Heart right ventricle (tissue), 16 donors: ENCODE measurements at regions not wholly inside any gene's neighbourhood (a gene's known extent, or its start where the extent isn't known, plus 50 kb on each side); places are given as distances from the start of the nearest gene placed in this dataset.
A peak's percentile ranks its signal among the peaks of the same experiment; 100 is the strongest.

Experiments
- ATAC-seq, 8 donors: fragments of 200-7000 bp; cut with Tn5 transposase; one replicate each; pipeline ENCODE4 v1.9.1; 2020; ENCODE audit warnings: mild to moderate bottlenecking in 8 of 8, moderate library complexity in 8 of 8, moderate number of reproducible peaks in 1 of 8
- DNase-seq, 2 donors: peaks; one replicate each; pipeline ENCODE4 v3.0.0-alpha.2; 2020
- H3K27ac ChIP-seq, 10 donors: fragments of 200-600 bp; sonication (generic) in 2 of 10; one replicate each; pipeline versions ENCODE4 v1.5.0 to v1.8.0; 2020 to 2022; ENCODE audit warnings: mild to moderate bottlenecking in 3 of 10
- H3K27me3 ChIP-seq, 7 donors: fragments of 200-600 bp; one replicate each; pipeline ENCODE4 v1.8.0; 2021 to 2022; ENCODE audit warnings: mild to moderate bottlenecking in 2 of 7
- H3K36me3 ChIP-seq, 9 donors: fragments of 200-600 bp; sonication (generic) in 1 of 9; one replicate each; pipeline versions ENCODE4 v1.5.0 to v1.8.0; 2020 to 2022; ENCODE audit warnings: mild to moderate bottlenecking in 2 of 9
- H3K4me1 ChIP-seq, 9 donors: fragments of 200-600 bp; sonication (generic) in 1 of 9; one replicate each; pipeline versions ENCODE4 v1.5.0 to v1.8.0; 2020 to 2022; ENCODE audit warnings: mild to moderate bottlenecking in 4 of 9
- H3K4me3 ChIP-seq, 10 donors: fragments of 200-600 bp; sonication (generic) in 2 of 10; one replicate each; pipeline versions ENCODE4 v1.5.0 to v1.8.0; 2020 to 2022; ENCODE audit warnings: mild to moderate bottlenecking in 7 of 10, moderate library complexity in 2 of 10
- H3K9me3 ChIP-seq, 11 donors: fragments of 200-600 bp in 10 of 11; sonication (generic) in 2 of 11; one replicate each; pipeline versions ENCODE4 v1.5.0 to v1.8.0; 2013 to 2022; ENCODE audit warnings: mild to moderate bottlenecking in 2 of 11, control low read depth in 1 of 11, moderate library complexity in 1 of 11
- WGBS, 2 donors: extraction: QIAGEN DNeasy Blood & Tissue Kit; methylation state at CpG; one replicate each; pipeline ENCODE4 v1.1.7; 2013; ENCODE audit warnings: inconsistent platforms in 1 of 2; 5-methylcytosine and 5-hydroxymethylcytosine counted together
- intact Hi-C, 10 donors: fragments of 100-400 bp; cut with DNase I; formaldehyde crosslinking; loops; one replicate each; pipeline versions ENCODE4 v1.11.1 to v1.14.2; 2022
- TF ChIP-seq, protein P1 (sequence below), 9 donors: fragments of 200-600 bp; sonication (generic) in 2 of 9; IDR thresholded peaks; one replicate each; pipeline versions ENCODE4 v1.5.0 to v1.8.0; 2021 to 2022; ENCODE audit warnings: antibody characterized with exemption in 9 of 9, mild to moderate bottlenecking in 5 of 9, moderate library complexity in 1 of 9
- donor health status: Arrhythmogenic right ventricular cardiomyopathy.
- donor health status: ischemic (EF 13 %, LVEDD 7.1; RV severe dilation, severe dysfunction).
- donor health status: healthy with polysubstance abuse.
- donor health status: DM: no; HTN: yes; CAD: no.
- donor health status: DM: no; HTN: no; CAD: no.
- donor health status: ischemic (EF 25% LVEDD 6.9; RV normal size, moderate dysfunction).
- donor health status: ischemic (EF 25% LVEDD 5.7; RV mildly dilated, moderate dysfunction).
- donor health status: healthy.
- donor health status: DM: yes; HTN: yes; CAD: no.
- donor health status: Ischemic cardiomyopathy.
- donor health status: ischemic (EF 35%, LVEDD 5.7; RV mildly dilated, moderate dysfunction).
- donor health status: nonischemic (EF 11% LVEDD 7.7; RV severe dilation, severe dysfunction).
- donor health status: DM: yes; HTN: yes; CAD: no.
- donor health status: PGD.
- donor health status: ischemic (EF 29% LVEDD 5.4; RV normal size, mild dysfunction).
- donor health status: nonischemic (EF 23%, LVEDD 6.1; RV moderate dilation, normal function).

DNA sequence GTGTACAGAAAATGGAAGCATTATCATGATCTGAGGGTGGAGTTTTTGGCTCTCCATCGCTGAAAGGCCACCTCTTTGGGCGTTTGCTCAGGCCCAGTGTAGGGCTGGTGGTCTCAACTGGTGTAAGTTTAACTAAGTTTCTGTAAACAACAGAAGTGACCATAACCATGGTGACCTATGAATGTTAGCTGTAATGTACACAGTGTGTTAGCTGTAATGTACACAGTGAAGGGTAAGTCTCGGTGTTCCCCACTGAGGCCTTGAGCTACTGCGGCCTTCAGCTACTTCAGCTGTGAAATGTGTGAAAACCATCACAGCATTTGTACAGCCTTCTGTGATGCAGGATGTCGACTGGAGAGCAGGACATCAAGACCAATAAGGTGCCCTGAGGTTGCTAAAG lies 185.2 kb downstream of the MYLK4 start:
- TF ChIP-seq, protein P1, sequence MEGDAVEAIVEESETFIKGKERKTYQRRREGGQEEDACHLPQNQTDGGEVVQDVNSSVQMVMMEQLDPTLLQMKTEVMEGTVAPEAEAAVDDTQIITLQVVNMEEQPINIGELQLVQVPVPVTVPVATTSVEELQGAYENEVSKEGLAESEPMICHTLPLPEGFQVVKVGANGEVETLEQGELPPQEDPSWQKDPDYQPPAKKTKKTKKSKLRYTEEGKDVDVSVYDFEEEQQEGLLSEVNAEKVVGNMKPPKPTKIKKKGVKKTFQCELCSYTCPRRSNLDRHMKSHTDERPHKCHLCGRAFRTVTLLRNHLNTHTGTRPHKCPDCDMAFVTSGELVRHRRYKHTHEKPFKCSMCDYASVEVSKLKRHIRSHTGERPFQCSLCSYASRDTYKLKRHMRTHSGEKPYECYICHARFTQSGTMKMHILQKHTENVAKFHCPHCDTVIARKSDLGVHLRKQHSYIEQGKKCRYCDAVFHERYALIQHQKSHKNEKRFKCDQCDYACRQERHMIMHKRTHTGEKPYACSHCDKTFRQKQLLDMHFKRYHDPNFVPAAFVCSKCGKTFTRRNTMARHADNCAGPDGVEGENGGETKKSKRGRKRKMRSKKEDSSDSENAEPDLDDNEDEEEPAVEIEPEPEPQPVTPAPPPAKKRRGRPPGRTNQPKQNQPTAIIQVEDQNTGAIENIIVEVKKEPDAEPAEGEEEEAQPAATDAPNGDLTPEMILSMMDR (IDR thresholded peaks at IDR 0.05): no peak
- intact Hi-C loops: no loop called here
- no peak for DNase-seq
- Histone ChIP-seq H3K4me3 (no peak overlapping the region), H3K9me3 (peaks cover 0 to 9% (median 0%) of the 10 kb centered on the region in 11 donors), H3K27ac (no peak overlapping the region), H3K36me3 (no peaks in the 10 kb centered on the region), H3K4me1 (peaks cover 0 to 14% (median 7%) of the 10 kb centered on the region in 9 donors), H3K27me3 (no peaks in the 10 kb centered on the region)
- ATAC-seq: no peak
- 53 to 93% methylated on average over 5 of the region's 5 CpGs for WGBS, 2 donors

DNA sequence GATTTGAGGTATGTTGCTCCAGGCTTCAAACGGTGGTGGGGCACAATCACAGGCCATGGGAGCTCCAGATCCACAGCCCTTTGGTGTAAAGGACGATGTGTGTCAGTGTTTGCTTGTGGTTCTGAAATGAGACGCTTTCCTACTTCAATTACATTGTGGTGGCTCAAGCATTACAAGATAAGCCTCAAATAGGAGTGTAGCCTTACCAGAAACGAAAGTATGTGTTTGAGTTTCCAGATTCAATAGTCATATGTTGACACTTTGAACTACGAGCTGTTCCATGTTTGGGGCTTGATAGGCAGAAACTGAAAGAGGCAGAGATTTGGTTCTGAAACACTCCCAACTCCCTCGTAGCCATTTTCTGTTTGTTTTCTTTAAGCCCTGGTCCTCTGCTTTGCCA lies 187.1 kb downstream of the MYLK4 start:
- ATAC-seq (no peak), DNase-seq (no peak)
- Histone ChIP-seq H3K27ac (no peak overlapping the region), H3K9me3 (no peaks in the 10 kb centered on the region), H3K36me3 (no peaks in the 10 kb centered on the region), H3K4me3 (no peak overlapping the region), H3K4me1 (peaks cover 0 to 14% (median 7%) of the 10 kb centered on the region in 9 donors), H3K27me3 (no peaks in the 10 kb centered on the region)
- intact Hi-C loops: no loop called here
- 50 to 53% methylated on average over 6 of the region's 6 CpGs for WGBS, 2 donors
- TF ChIP-seq, protein P1 (IDR thresholded peaks at IDR 0.05): no peak

DNA sequence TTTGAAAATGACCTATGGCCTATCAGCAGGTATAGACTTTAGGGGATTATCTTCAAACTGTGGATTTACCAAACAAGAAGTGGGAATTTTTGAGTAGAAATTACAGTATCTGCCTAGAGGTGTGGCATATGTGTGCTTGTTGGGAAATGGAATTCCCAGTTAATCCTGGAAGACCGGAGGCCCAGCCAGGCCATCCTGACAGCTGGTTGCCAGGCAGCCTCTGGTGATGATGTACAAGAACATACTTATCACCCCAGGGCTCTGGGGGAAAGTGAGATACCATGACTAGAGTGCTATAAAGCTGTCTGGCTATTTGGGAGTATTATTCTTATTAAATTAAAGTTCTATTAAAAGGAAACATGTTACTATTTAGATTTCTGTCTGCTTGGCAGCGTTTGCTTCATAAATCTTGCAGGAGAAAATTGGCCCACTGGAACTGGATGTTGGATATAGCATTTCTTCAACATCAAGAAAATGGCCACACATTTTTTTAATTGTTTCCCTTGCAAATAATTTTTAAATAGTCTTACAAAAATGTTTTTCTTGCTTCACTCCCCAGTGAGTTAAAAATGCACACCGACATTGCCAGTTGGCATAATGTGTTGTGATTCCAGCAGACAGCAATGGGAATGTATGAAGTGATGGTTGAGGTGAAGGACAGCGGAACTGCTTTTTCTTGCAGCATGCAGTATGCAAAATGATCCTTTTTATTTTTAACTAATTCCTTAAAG lies 187.8 kb downstream of the MYLK4 start:
- H3K36me3 ChIP-seq: no peaks in the 10 kb centered on the region
- no peak overlapping the region for H3K27ac ChIP-seq
- intact Hi-C loops: no loop called here
- DNase-seq (no peak), ATAC-seq (peak in 5 of 8 donors; percentile 44 to 87 (median 67))
- WGBS, 2 donors: 54 to 58% methylated on average over 4 of the region's 4 CpGs
- H3K4me3 ChIP-seq: no peak overlapping the region
- TF ChIP-seq, protein P1 (IDR thresholded peaks at IDR 0.05): no peak
- H3K4me1 ChIP-seq: peaks cover 0 to 14% (median 7%) of the 10 kb centered on the region in 9 donors
- H3K9me3 ChIP-seq: no peaks in the 10 kb centered on the region
- H3K27me3 ChIP-seq: no peaks in the 10 kb centered on the region

DNA sequence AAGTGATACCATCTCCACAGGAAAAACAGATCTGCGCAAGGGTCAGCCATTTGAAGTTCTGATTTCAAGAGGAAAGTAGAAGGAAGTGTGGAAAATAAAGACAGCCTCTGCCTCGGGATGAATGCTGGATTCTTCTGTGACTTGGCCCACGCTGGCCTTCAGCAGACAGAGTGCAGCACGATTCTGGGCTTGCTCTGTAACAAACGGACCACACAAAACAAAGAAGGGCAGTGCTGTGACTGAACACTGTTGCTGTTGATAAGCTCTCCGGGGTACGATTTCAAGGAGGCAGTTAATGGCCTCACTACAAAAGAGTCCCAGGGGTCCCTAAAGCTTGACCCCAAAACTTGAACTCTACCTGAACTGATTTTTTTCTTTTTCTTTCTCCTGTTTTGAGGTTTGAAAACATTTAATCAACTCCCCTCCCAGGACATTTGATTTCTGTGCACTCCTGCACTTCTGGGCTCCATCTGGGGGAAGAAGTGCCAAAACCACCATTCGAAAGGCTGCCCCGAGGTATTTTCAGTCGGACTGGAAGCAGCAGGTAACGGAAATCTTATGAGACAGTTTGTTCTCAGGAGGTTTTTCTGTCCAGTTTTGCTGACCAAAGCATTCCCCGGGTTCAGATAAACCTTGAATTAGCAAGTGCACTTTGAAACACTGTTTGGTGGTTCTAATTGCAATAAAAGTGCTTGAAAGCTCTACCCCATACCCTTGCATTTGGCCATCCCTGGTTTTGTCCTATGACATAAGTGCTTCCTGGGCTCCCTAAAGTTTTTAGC lies 189.6 kb downstream of the MYLK4 start:
- TF ChIP-seq, protein P1 (IDR thresholded peaks at IDR 0.05): no peak
- Histone ChIP-seq H3K27me3 (no peaks in the 10 kb centered on the region), H3K9me3 (no peaks in the 10 kb centered on the region), H3K4me1 (peaks cover 0 to 14% (median 7%) of the 10 kb centered on the region in 9 donors), H3K4me3 (no peak overlapping the region), H3K27ac (peak overlapping the region in 3 of 10 donors; percentile 11 to 51 (median 34)), H3K36me3 (no peaks in the 10 kb centered on the region)
- WGBS, 2 donors: 56 to 66% methylated on average over 12 of the region's 12 CpGs
- peak in 2 of 8 donors; percentile 11 to 42 for ATAC-seq
- intact Hi-C loops: no loop called here
- no peak for DNase-seq
